ENCODE measurements at regions not wholly inside any gene's neighbourhood (a gene's known extent, or its start where the extent isn't known, plus 50 kb on each side); places are given as distances from the start of the nearest gene placed in this dataset.

DNA sequence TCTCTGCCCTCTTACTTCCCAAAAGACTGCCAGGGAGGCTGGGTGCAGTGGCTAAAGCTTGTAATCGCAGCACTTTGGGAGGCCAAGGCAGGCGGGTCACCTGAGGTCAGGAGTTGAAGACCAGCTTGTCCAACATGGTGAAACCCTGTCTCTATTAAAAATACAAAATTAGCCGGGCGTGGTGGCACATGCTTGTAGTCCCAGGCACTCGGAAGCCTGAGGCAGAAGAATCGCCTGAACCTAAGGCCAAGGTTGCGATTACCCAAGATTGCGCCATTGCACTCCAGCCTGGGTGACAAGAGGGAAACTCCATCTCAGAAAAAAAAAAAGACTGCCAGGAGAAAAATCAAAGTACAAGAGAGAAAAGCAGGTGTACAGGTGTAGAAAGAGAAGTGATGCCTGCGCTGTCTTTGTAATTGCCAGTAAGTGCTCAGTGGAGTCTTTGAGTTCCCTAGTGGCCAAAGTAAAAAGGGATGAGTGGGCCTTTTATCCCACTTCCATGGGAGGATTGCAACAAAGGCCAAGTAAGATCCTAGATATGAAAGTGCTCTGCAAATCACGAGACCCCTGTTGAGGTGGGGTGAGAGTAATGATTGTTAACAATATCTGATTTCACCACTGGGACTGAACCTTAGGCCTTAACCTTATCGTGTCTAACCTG lies 94.7 kb upstream of the WNT4 start:
- TF ChIP-seq, protein P1, sequence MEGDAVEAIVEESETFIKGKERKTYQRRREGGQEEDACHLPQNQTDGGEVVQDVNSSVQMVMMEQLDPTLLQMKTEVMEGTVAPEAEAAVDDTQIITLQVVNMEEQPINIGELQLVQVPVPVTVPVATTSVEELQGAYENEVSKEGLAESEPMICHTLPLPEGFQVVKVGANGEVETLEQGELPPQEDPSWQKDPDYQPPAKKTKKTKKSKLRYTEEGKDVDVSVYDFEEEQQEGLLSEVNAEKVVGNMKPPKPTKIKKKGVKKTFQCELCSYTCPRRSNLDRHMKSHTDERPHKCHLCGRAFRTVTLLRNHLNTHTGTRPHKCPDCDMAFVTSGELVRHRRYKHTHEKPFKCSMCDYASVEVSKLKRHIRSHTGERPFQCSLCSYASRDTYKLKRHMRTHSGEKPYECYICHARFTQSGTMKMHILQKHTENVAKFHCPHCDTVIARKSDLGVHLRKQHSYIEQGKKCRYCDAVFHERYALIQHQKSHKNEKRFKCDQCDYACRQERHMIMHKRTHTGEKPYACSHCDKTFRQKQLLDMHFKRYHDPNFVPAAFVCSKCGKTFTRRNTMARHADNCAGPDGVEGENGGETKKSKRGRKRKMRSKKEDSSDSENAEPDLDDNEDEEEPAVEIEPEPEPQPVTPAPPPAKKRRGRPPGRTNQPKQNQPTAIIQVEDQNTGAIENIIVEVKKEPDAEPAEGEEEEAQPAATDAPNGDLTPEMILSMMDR (IDR thresholded peaks at IDR 0.05; ENCODE audit: low read depth, low read length): no peak
- H3K4me3 ChIP-seq (ENCODE audit: low read depth, low read length): no peak overlapping the region

DNA sequence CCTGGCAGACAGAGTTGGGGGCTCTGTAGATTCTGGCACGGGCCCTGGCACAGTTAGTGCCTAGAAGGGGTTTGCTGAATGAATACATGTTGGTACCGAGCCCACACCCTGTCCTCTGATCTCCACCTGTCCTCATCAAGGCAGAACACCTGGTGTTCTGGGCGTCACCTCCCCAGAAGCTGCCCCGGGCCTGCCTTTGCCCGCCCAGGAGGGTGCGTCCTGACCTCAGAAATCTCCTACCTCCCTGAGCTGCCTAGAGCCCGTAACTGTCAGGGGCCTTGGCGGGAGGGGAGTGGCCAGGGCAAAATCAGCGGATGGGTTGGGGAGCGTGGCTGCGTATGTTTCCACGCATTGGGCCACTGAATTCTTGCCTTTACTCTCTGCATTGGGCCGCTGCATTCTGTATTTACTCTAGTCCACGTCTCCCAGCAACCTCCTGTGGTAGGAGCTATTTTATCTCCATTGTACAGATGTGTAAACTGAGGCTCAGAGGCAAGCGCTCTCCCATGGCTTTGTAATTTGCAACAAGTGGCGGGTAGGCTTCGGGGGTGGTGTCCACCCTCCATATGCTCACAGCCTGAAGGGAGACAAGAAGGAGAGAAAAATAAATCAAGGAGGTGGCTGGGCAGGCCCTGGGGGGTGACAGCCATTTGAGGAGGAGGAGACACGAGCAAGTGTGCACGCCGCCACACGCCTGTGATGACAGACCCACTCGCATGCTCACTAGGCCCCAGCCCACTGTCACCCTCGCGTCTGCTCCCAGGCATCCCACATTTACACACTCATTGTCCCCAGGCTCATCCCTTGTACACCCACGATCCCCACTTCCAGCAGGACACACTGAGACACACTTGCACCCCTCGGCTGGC lies 95.7 kb upstream of the WNT4 start:
- H3K4me3 ChIP-seq (ENCODE audit: low read depth, low read length): no peak overlapping the region
- TF ChIP-seq, protein P1 (IDR thresholded peaks at IDR 0.05; ENCODE audit: low read depth, low read length): no peak

DNA sequence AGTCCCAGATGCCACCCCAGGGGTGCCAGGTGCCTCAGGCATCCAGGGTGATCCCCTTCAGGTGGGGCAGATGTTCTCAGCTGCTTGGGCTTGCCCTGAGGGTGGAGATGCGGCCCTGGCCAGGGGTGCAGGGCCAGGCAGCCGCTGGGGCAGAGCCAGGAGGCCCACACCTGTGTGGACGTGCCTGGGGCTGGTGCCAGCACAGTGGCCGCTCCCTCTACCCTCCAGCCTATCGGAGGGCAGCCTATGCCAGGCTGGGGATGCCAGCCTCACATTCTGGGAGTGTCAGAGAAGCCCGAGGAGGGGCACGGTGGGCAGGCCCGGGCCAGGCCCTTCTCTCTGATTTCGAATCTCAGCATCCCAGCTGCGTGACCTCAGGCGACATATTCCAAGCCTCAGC lies 96.5 kb upstream of the WNT4 start:
- TF ChIP-seq, protein P1 (IDR thresholded peaks at IDR 0.05; ENCODE audit: low read depth, low read length): no peak
- H3K4me3 ChIP-seq (ENCODE audit: low read depth, low read length): no peak overlapping the region

DNA sequence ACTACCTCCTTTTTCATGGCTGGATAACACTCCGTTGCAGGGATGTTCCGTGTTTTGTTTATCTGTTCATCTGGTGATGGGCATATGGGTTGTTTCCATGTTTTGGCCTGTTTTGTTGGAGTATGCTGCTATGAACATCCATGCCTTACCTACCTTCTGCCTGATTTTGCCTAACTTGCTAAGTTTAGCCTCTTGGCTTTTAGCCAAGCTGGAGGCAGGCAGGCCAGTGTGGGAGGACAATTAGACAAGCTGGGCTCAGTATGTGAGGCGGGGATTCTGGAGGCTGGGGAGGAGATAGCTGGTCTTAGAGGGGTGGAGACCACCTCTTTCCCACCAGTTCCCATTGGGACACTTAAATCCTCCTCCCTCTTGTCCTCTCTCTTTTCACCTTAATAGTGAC lies 98.4 kb upstream of the WNT4 start:
- no peak overlapping the region for H3K4me3 ChIP-seq (ENCODE audit: low read depth, low read length)
- TF ChIP-seq, protein P1 (IDR thresholded peaks at IDR 0.05; ENCODE audit: low read depth, low read length): no peak

DNA sequence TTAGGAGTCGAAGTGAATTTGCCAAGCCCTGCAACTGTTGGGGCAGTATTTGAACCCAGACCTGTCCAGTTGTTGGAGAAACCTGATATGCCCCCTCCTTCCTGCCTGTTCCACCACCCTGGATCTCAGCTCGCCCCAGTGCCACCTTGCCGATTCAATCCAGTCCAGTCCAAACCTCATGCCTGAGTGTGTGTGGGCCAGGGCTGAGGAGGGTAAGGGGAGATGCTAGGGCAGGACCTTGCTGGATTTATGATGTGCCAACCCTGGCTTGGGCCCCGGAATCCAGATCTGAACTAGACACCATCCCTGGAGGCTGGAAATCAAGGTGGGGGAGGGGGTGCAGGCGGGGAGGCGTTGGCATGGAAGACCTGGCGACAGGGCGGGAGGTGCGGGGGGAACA lies 98.9 kb upstream of the WNT4 start:
- no peak overlapping the region for H3K4me3 ChIP-seq (ENCODE audit: low read depth, low read length)
- TF ChIP-seq, protein P1 (IDR thresholded peaks at IDR 0.05; ENCODE audit: low read depth, low read length): no peak

DNA sequence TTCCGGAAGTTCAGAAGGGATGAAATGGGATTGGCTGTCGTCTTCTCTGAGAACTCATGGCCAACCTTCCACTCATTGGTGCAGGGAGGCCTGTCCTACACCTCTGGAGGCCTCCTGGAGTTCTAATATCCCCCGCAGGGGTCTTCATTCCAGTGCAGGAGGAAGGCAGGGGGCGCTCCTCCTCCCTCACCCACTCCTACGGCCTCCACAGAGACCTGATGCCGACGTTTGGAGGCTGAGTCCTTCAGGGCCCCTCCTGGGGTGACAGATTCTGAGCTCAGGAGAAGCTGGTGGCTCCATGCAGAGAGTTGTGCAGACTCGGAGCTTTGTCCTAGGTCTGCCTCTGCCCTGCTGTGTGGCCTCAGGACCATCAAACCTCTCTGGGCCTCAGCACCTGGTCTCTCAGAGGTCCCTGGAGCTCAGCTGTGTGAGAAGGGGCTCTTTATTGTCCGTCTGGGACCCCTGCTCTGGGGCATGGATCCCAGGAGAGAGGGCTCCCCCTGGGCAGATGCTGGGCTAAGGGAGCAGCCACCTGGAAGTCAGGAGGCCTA lies 102.3 kb upstream of the WNT4 start:
- no peak overlapping the region for H3K4me3 ChIP-seq (ENCODE audit: low read depth, low read length)
- TF ChIP-seq, protein P1 (IDR thresholded peaks at IDR 0.05; ENCODE audit: low read depth, low read length): no peak

DNA sequence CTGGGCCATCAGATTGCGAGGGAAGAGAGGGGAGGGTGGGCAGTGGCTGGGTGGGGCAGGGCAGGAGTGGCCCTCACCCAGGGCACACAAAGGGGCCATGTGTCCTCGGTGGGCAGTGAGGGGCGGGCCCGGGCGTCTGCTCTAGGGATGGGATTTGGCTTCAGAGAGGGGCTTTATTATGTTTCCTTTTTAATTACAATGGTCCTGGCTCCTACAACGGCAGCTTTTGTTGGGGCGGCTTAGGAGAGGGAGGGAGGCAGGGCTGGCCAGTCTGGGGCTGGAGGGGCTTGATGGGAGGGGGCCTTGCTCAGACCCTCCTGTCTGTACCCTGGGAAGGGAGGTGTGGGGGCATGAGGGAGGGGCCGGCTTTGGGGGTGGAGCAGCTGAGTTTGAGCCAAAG lies 102.8 kb upstream of the WNT4 start:
- TF ChIP-seq, protein P1 (IDR thresholded peaks at IDR 0.05; ENCODE audit: low read depth, low read length): no peak
- no peak overlapping the region for H3K4me3 ChIP-seq (ENCODE audit: low read depth, low read length)
